ENCODE measurements at regions not wholly inside any gene's neighbourhood (a gene's known extent, or its start where the extent isn't known, plus 50 kb on each side); places are given as distances from the start of the nearest gene placed in this dataset.
"Not testable (repeated sequence)": the region's sequence is repeated elsewhere in the genome, so short reads cannot be mapped to it uniquely, and the experiment has no call there.

GRCh38 chr5:83001796-83002381 is 75.3 kb downstream of the TMEM167A start:
- no peak for DNase-seq (ENCODE audit: low spot score)

GRCh38 chr5:83000922-83001321 is 76.3 kb downstream of the TMEM167A start:
- no peak for DNase-seq (ENCODE audit: low spot score)

- no peak for DNase-seq (ENCODE audit: low spot score)
These were observed 76.8 kb downstream of the TMEM167A start for GRCh38 chr5:83000428-83000827.

GRCh38 chr5:82993416-82993815 is 83.8 kb downstream of the TMEM167A start:
- DNase-seq (ENCODE audit: low spot score), result no peak

GRCh38 chr5:82992646-82993045 is 84.5 kb downstream of the TMEM167A start:
- DNase-seq (ENCODE audit: low spot score), result no peak

GRCh38 chr5:82991678-82992323 is 85.4 kb downstream of the TMEM167A start:
- DNase-seq (ENCODE audit: low spot score), result no peak

- no peak for DNase-seq (ENCODE audit: low spot score)
These were observed 86.1 kb downstream of the TMEM167A start for GRCh38 chr5:82991059-82991458.

- DNase-seq (ENCODE audit: low spot score), result no peak
These were observed 90.0 kb downstream of the TMEM167A start for GRCh38 chr5:82987188-82987587.

- DNase-seq (ENCODE audit: low spot score), result no peak
These were observed 90.8 kb downstream of the TMEM167A start for GRCh38 chr5:82986404-82986803.

- no peak for DNase-seq (ENCODE audit: low spot score)
These were observed 91.4 kb downstream of the TMEM167A start for GRCh38 chr5:82985763-82986162.

GRCh38 chr5:82984786-82985735 is 92.1 kb downstream of the TMEM167A start:
- DNase-seq (ENCODE audit: low spot score), result no peak

- no peak for DNase-seq (ENCODE audit: low spot score)
These were observed 94.3 kb downstream of the TMEM167A start for GRCh38 chr5:82982846-82983245.

- DNase-seq (ENCODE audit: low spot score), result not testable (repeated sequence)
These were observed 100.3 kb downstream of the TMEM167A start for GRCh38 chr5:82976887-82977286.

GRCh38 chr5:82975812-82976211 is 101.4 kb downstream of the TMEM167A start:
- no peak for DNase-seq (ENCODE audit: low spot score)

- DNase-seq (ENCODE audit: low spot score), result no peak
These were observed 101.8 kb downstream of the TMEM167A start for GRCh38 chr5:82975396-82975795.

GRCh38 chr5:82974346-82974745 is 102.8 kb downstream of the TMEM167A start:
- not testable (repeated sequence) for DNase-seq (ENCODE audit: low spot score)

GRCh38 chr5:82971901-82972300 is 105.3 kb downstream of the TMEM167A start:
- DNase-seq (ENCODE audit: low spot score), result no peak

GRCh38 chr5:82971034-82971806 is 106.0 kb downstream of the TMEM167A start:
- DNase-seq (ENCODE audit: low spot score), result not testable (repeated sequence)

- DNase-seq (ENCODE audit: low spot score), result not testable (repeated sequence)
These were observed 107.8 kb downstream of the TMEM167A start for GRCh38 chr5:82969221-82969976.

- DNase-seq (ENCODE audit: low spot score), result no peak
These were observed 110.1 kb downstream of the TMEM167A start for GRCh38 chr5:82967072-82967471.

- DNase-seq (ENCODE audit: low spot score), result no peak
These were observed 117.7 kb downstream of the TMEM167A start for GRCh38 chr5:82959466-82959865.

Data from COLO829 (cell line).